Vagina (tissue), 2 donors: ENCODE measurements at regions not wholly inside any gene's neighbourhood (a gene's known extent, or its start where the extent isn't known, plus 50 kb on each side); places are given as distances from the start of the nearest gene placed in this dataset.

Source experiments
- POLR2AphosphoS5 ChIP-seq, 2 donors: sonication (generic); formaldehyde crosslinking; IDR thresholded peaks; one replicate each; pipeline ENCODE4 v1.9.0; 2017; ENCODE audit warnings: antibody characterized with exemption in 2 of 2, mild to moderate bottlenecking in 2 of 2, low read depth in 1 of 2; ENCODE audit not compliant: insufficient read depth in 1 of 2
- TF ChIP-seq, protein P1 (sequence below), 3 experiments: fragments of 450-650 bp in 2 of 3; fragments of 200-600 bp in 1 of 3; sonication (generic) in 1 of 3; IDR thresholded peaks; one replicate each; pipeline ENCODE4 v1.5.1; 2017 to 2019; ENCODE audit warnings: antibody characterized with exemption in 3 of 3, mild to moderate bottlenecking in 2 of 3, moderate library complexity in 2 of 3

DNA sequence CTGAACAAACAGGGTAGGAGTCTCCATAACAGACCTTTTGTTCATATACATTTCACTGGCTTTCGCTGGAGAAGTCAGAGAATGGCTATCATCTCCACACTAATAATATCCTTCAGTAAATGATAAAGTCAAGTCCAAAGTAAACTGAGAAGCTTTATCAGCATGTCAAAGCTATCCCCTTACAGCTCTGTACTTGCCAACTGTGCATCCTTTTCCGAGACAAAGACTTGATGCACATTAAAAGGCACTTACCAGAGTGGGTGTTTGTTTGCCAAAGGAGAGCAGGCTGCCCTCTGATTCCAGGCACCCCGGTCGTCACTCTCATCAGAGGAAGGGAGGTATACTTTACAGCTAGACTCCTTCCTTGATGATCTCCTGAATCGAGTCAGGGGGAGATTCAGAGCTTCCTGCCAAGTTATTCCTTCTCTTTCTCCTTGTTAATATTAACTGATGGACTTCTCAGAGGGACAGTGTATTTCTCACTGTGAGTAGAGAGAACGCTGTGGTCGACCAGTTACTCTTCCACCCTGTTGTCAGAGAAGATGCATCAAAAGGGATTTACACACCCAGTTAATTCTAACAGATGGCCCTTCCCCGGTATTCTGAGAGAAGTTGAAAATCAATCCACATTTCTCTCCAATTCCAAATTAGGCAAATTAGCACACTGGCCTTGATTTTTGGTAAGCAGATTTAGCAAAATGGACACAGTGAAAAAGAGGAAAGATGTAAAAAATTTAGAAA, 504.7 kb upstream of the NR2F2 start:
- TF ChIP-seq, protein P1, sequence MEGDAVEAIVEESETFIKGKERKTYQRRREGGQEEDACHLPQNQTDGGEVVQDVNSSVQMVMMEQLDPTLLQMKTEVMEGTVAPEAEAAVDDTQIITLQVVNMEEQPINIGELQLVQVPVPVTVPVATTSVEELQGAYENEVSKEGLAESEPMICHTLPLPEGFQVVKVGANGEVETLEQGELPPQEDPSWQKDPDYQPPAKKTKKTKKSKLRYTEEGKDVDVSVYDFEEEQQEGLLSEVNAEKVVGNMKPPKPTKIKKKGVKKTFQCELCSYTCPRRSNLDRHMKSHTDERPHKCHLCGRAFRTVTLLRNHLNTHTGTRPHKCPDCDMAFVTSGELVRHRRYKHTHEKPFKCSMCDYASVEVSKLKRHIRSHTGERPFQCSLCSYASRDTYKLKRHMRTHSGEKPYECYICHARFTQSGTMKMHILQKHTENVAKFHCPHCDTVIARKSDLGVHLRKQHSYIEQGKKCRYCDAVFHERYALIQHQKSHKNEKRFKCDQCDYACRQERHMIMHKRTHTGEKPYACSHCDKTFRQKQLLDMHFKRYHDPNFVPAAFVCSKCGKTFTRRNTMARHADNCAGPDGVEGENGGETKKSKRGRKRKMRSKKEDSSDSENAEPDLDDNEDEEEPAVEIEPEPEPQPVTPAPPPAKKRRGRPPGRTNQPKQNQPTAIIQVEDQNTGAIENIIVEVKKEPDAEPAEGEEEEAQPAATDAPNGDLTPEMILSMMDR (IDR thresholded peaks at IDR 0.05): no peak
- no peak for TF ChIP-seq POLR2AphosphoS5 (IDR thresholded peaks at IDR 0.05; ENCODE audit: insufficient read depth in 1 of 2, low read depth in 1 of 2)
